HL-60 (cell line): ENCODE measurements at regions not wholly inside any gene's neighbourhood (a gene's known extent, or its start where the extent isn't known, plus 50 kb on each side); places are given as distances from the start of the nearest gene placed in this dataset.

Experiments
- CTCF ChIP-seq: IDR thresholded peaks from one replicate; pipeline ENCODE4 v1.5.1; 2011; ENCODE audit warnings: low read length, control low read depth, inconsistent platforms; ENCODE audit not compliant: insufficient read depth
- REST ChIP-seq: IDR thresholded peaks from 2 replicates; pipeline ENCODE4 v1.6.1; 2012; ENCODE audit warnings: low read depth; ENCODE audit not compliant: insufficient replicate concordance

- TF ChIP-seq CTCF: no peak
- no peak for TF ChIP-seq REST
These were observed 178.2 kb upstream of the TMEM45B start for GRCh38 chr11:129637473-129637872.
